ENCODE measurements at regions not wholly inside any gene's neighbourhood (a gene's known extent, or its start where the extent isn't known, plus 50 kb on each side); places are given as distances from the start of the nearest gene placed in this dataset.

DNA sequence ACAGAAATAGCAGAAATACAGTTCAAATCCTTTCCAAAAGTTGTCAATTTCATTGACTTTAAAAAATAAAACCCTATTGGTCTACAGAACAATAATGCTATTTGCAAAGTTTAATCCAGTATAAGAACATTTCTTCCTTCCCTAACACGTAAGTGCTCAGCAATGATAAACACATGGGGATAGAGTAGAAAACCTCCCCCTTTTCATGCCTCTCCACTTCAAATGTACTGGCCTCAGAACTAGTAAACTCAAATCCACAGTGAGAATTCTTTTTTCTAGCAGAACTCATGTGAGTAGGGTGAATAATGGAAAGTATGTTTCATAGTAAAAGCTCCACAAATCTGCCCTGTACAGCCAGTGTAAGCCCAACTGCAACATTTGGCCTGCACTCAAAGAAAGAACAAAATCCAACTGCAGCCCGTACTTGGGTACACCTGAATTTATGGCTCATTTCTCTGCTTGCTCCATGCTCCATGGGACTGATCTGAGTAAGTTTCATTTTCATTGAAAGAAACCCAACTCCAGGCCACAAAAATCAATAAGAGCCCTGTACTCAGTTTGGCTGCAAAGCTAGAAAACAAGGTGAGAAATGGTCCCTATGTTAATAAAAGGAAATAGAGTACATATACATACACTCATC, 115.0 kb upstream of the RMDN2 start (continued):
- TF ChIP-seq EZH2 (IDR thresholded peaks at IDR 0.05) = no peak

GRCh38 chr2:37812414-37812813, 112.7 kb upstream of the RMDN2 start:
- no peaks in the 10 kb centered on the region for H3K9me3 ChIP-seq (ENCODE audit: control insufficient read depth in 1 of 2, insufficient read depth in 1 of 2, low read depth in 1 of 2, low read length in 2 of 2)
- TF ChIP-seq SIN3A (IDR thresholded peaks at IDR 0.05; ENCODE audit: low read depth) = no peak
- TF ChIP-seq YY1 (IDR thresholded peaks at IDR 0.05; ENCODE audit: extremely low read depth, insufficient replicate concordance, low read depth, low read length) = no peak
- TF ChIP-seq, protein P1, sequence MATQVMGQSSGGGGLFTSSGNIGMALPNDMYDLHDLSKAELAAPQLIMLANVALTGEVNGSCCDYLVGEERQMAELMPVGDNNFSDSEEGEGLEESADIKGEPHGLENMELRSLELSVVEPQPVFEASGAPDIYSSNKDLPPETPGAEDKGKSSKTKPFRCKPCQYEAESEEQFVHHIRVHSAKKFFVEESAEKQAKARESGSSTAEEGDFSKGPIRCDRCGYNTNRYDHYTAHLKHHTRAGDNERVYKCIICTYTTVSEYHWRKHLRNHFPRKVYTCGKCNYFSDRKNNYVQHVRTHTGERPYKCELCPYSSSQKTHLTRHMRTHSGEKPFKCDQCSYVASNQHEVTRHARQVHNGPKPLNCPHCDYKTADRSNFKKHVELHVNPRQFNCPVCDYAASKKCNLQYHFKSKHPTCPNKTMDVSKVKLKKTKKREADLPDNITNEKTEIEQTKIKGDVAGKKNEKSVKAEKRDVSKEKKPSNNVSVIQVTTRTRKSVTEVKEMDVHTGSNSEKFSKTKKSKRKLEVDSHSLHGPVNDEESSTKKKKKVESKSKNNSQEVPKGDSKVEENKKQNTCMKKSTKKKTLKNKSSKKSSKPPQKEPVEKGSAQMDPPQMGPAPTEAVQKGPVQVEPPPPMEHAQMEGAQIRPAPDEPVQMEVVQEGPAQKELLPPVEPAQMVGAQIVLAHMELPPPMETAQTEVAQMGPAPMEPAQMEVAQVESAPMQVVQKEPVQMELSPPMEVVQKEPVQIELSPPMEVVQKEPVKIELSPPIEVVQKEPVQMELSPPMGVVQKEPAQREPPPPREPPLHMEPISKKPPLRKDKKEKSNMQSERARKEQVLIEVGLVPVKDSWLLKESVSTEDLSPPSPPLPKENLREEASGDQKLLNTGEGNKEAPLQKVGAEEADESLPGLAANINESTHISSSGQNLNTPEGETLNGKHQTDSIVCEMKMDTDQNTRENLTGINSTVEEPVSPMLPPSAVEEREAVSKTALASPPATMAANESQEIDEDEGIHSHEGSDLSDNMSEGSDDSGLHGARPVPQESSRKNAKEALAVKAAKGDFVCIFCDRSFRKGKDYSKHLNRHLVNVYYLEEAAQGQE (IDR thresholded peaks at IDR 0.05; ENCODE audit: low read depth) = no peak
- no peak for TF ChIP-seq RAD21 (IDR thresholded peaks at IDR 0.05; ENCODE audit: low read depth)
- H4K20me1 ChIP-seq (ENCODE audit: insufficient read depth) = no peaks in the 10 kb centered on the region
- no TSS peak for BruUV-seq (replicated peaks)
- H3K27me3 ChIP-seq (ENCODE audit: insufficient read depth, low read length) = no peaks in the 10 kb centered on the region
- H3K9ac ChIP-seq (ENCODE audit: low read length) = no peak overlapping the region
- H2AFZ ChIP-seq (ENCODE audit: low read depth, low read length, poor library complexity, severe bottlenecking) = no peak overlapping the region
- DNase-seq (ENCODE audit: low read depth, low spot score) (no peak), ATAC-seq (no peak)
- H3K4me3 ChIP-seq (replicated peaks in 1 of 2; ENCODE audit: low read depth in 1 of 2, low read length in 2 of 2) = no peak overlapping the region
- ChIA-PET CTCF (no interaction called here), POLR2A (no interaction called here), RAD21 (ENCODE audit: low non-redundant PET in 1 of 2, low total read pairs in 2 of 2, uncharacterized antibody in 2 of 2, unreplicated experiment in 2 of 2) (no interaction called here)
- no peak overlapping the region for H3K27ac ChIP-seq (ENCODE audit: low read depth, low read length)
- H3K79me2 ChIP-seq (ENCODE audit: insufficient read depth, low read length) = no peaks in the 10 kb centered on the region
- no peaks in the 10 kb centered on the region for H3K9me2 ChIP-seq (ENCODE audit: insufficient read depth)
- no peaks in the 10 kb centered on the region for H3K36me3 ChIP-seq (ENCODE audit: control insufficient read depth in 1 of 2, insufficient read depth in 2 of 2, low read length in 2 of 2)
- intact Hi-C loops (cut with micrococcal nuclease) = no loop called here
- H3K4me1 ChIP-seq (ENCODE audit: control insufficient read depth in 1 of 2, insufficient read depth in 2 of 2, low read length in 2 of 2) = no peaks in the 10 kb centered on the region
- no peak overlapping the region for H3K4me2 ChIP-seq (ENCODE audit: low read length)

Measured in HCT116 (cell line).